Stomach (tissue), 8 donors: ENCODE measurements at regions not wholly inside any gene's neighbourhood (a gene's known extent, or its start where the extent isn't known, plus 50 kb on each side); places are given as distances from the start of the nearest gene placed in this dataset.

Experiments
- DNase-seq, 2 donors: peaks; one replicate each; pipeline versions ENCODE4 v3.0.0 to v3.0.0-alpha.2; 2013 to 2019
- H3K27ac ChIP-seq, 5 donors: fragments of 200-600 bp in 4 of 5; sonication (generic) in 4 of 5; one replicate each; pipeline ENCODE4 v1.5.1; 2013 to 2019; ENCODE audit warnings: mild to moderate bottlenecking in 1 of 5, moderate library complexity in 1 of 5
- H3K27me3 ChIP-seq, 3 donors: fragments of 200-600 bp; sonication (generic); one replicate each; pipeline ENCODE4 v1.5.1; 2017 to 2019; ENCODE audit warnings: mixed run types in 1 of 3
- H3K36me3 ChIP-seq, 4 donors: fragments of 200-600 bp; sonication (generic); 1 replicate in 3 of 4; 2 replicates in 1 of 4; pipeline ENCODE4 v1.5.1; 2016 to 2019
- H3K4me1 ChIP-seq, 4 donors: fragments of 200-600 bp; sonication (generic); one replicate each; pipeline ENCODE4 v1.5.1; 2016 to 2019
- H3K4me3 ChIP-seq, 4 donors: fragments of 200-600 bp; sonication (generic) in 3 of 4; one replicate each; pipeline ENCODE4 v1.5.1; 2016 to 2019; ENCODE audit warnings: mild to moderate bottlenecking in 1 of 4
- H3K9me3 ChIP-seq, 4 donors: fragments of 200-600 bp; sonication (generic); one replicate each; pipeline ENCODE4 v1.5.1; 2016 to 2019
- EP300 ChIP-seq: sonication (generic); formaldehyde crosslinking; IDR thresholded peaks from one replicate; pipeline ENCODE4 v1.6.1; 2017; ENCODE audit warnings: antibody characterized with exemption
- POLR2A ChIP-seq, 4 donors: fragments of 450-650 bp; IDR thresholded peaks; one replicate each; pipeline ENCODE4 v1.6.1; 2016; ENCODE audit warnings: antibody characterized with exemption in 4 of 4, control low read depth in 2 of 4, mild to moderate bottlenecking in 1 of 4, moderate library complexity in 1 of 4
- POLR2AphosphoS5 ChIP-seq, 3 donors: sonication (generic); formaldehyde crosslinking; IDR thresholded peaks; one replicate each; pipeline ENCODE4 v1.6.1; 2016; ENCODE audit warnings: antibody characterized with exemption in 3 of 3
- WGBS, 5 donors: extraction: QIAGEN DNeasy Blood & Tissue Kit in 3 of 5; methylation state at CpG; one replicate each; pipeline versions ENCODE4 v1.1.5 to v1.1.7; 2013 to 2018; 5-methylcytosine and 5-hydroxymethylcytosine counted together
- intact Hi-C: fragments of 100-400 bp; cut with DNase I; formaldehyde crosslinking; loops from one replicate; pipeline ENCODE4 v1.15.1; 2023; ENCODE audit warnings: low total_unique reads
- small RNA-seq, 4 donors: library from RNA; depleted of rRNA; stranded (forward); fragments of <200 nt; gene quantifications; one replicate each; pipeline ENCODE3, GENCODE V24; 2016
- TF ChIP-seq, protein P1 (sequence below), 7 experiments: fragments of 450-650 bp in 4 of 7; fragments of 200-600 bp in 3 of 7; sonication (generic) in 3 of 7; IDR thresholded peaks; one replicate each; pipeline ENCODE4 v1.5.1; 2016 to 2019; ENCODE audit warnings: antibody characterized with exemption in 7 of 7, control low read depth in 2 of 7, mild to moderate bottlenecking in 1 of 7
- donor health status: healthy with polysubstance abuse.
- donor health status: Bipolar disorder and iron deficiency.
- donor health status: healthy.

- Histone ChIP-seq H3K4me3 (no peak overlapping the region), H3K9me3 (no peaks in the 10 kb centered on the region), H3K4me1 (no peaks in the 10 kb centered on the region), H3K27ac (no peak overlapping the region), H3K36me3 (no peaks in the 10 kb centered on the region), H3K27me3 (no peaks in the 10 kb centered on the region)
- TF ChIP-seq POLR2AphosphoS5 (IDR thresholded peaks at IDR 0.05), result no peak
- TF ChIP-seq, protein P1, sequence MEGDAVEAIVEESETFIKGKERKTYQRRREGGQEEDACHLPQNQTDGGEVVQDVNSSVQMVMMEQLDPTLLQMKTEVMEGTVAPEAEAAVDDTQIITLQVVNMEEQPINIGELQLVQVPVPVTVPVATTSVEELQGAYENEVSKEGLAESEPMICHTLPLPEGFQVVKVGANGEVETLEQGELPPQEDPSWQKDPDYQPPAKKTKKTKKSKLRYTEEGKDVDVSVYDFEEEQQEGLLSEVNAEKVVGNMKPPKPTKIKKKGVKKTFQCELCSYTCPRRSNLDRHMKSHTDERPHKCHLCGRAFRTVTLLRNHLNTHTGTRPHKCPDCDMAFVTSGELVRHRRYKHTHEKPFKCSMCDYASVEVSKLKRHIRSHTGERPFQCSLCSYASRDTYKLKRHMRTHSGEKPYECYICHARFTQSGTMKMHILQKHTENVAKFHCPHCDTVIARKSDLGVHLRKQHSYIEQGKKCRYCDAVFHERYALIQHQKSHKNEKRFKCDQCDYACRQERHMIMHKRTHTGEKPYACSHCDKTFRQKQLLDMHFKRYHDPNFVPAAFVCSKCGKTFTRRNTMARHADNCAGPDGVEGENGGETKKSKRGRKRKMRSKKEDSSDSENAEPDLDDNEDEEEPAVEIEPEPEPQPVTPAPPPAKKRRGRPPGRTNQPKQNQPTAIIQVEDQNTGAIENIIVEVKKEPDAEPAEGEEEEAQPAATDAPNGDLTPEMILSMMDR (IDR thresholded peaks at IDR 0.05), result no peak
- no peak for TF ChIP-seq EP300
- no peak for TF ChIP-seq POLR2A (IDR thresholded peaks at IDR 0.05)
- intact Hi-C loops, result no loop called here
- 88 to 100% (median 92%) methylated on average over 1 of the region's 1 CpG for WGBS, 5 donors
- DNase-seq, result no peak
These were observed 58.0 kb upstream of the KRAS start for GRCh38 chr12:25308756-25309155.

- DNase-seq, result no peak
- TF ChIP-seq EP300 (no peak), POLR2A (IDR thresholded peaks at IDR 0.05) (no peak), POLR2AphosphoS5 (IDR thresholded peaks at IDR 0.05) (no peak)
- TF ChIP-seq, protein P1 (IDR thresholded peaks at IDR 0.05), result no peak
- Histone ChIP-seq H3K36me3 (no peaks in the 10 kb centered on the region), H3K27ac (no peak overlapping the region), H3K4me3 (no peak overlapping the region), H3K27me3 (no peaks in the 10 kb centered on the region), H3K9me3 (no peaks in the 10 kb centered on the region), H3K4me1 (no peaks in the 10 kb centered on the region)
- 56 to 82% (median 69%) methylated on average over 1 of the region's 1 CpG for WGBS, 5 donors
- intact Hi-C loops, result no loop called here
These were observed 57.1 kb upstream of the KRAS start for GRCh38 chr12:25307818-25308217.

DNA sequence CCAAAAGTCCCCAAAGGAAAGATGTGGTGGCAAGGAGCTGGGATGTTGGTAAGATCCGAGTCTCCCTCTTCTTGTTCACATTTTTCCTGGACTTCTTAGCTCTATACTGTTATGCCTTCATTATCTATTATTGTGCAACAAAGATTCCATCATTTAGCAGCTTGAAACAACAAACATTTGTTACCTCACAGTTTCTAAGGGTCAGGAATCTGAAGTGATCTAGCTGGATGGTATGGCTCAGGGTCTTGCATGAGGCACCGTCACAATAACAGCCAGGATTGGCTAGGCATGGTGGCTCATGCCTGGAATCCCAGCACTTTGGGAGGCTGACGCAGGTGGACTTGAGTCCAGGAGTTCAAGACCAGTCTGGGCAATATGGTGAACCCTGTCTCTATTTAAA lies 51.1 kb upstream of the KRAS start:
- 64 to 94% (median 79%) methylated on average over 3 of the region's 3 CpGs for WGBS, 5 donors
- no peak for TF ChIP-seq POLR2A (IDR thresholded peaks at IDR 0.05)
- no peak for TF ChIP-seq POLR2AphosphoS5 (IDR thresholded peaks at IDR 0.05)
- no peak for TF ChIP-seq EP300
- TF ChIP-seq, protein P1 (IDR thresholded peaks at IDR 0.05), result no peak
- Histone ChIP-seq H3K4me3 (no peak overlapping the region), H3K4me1 (no peaks in the 10 kb centered on the region), H3K9me3 (no peaks in the 10 kb centered on the region), H3K27ac (no peak overlapping the region), H3K27me3 (no peaks in the 10 kb centered on the region), H3K36me3 (no peaks in the 10 kb centered on the region)
- intact Hi-C loops, result no loop called here
- DNase-seq, result no peak

Small RNAs in the stretch of these regions (small RNA-seq; reads per million reads assigned to genes)
- gene AC092451.1 (0 reads per million in 4 donors), gene RNU4-67P (0 to 0.15 (median 0) reads per million in 4 donors)
